Left lobe of liver (tissue), 2 donors: ENCODE measurements at regions not wholly inside any gene's neighbourhood (a gene's known extent, or its start where the extent isn't known, plus 50 kb on each side); places are given as distances from the start of the nearest gene placed in this dataset.
"Not testable (repeated sequence)": the region's sequence is repeated elsewhere in the genome, so short reads cannot be mapped to it uniquely, and the experiment has no call there.

ENCODE experiments used
- ATAC-seq: fragments of 200-7000 bp; cut with Tn5 transposase; one replicate; pipeline ENCODE4 v1.9.1; 2020; ENCODE audit warnings: mild to moderate bottlenecking, moderate library complexity
- DNase-seq: peaks from one replicate; pipeline ENCODE4 v3.0.0-alpha.2; 2020; ENCODE audit warnings: low spot score
- donor health status: DM: no; HTN: no; CAD: no; lungs with moderate emphysema.
- donor health status: DM: no; HTN: yes; CAD: no.

GRCh38 chr7:53087274-53087673, 51.8 kb downstream of the POM121L12 start:
- ATAC-seq (no peak), DNase-seq (no peak)

GRCh38 chr7:53094191-53094590, 58.8 kb downstream of the POM121L12 start:
- no peak for ATAC-seq

DNA sequence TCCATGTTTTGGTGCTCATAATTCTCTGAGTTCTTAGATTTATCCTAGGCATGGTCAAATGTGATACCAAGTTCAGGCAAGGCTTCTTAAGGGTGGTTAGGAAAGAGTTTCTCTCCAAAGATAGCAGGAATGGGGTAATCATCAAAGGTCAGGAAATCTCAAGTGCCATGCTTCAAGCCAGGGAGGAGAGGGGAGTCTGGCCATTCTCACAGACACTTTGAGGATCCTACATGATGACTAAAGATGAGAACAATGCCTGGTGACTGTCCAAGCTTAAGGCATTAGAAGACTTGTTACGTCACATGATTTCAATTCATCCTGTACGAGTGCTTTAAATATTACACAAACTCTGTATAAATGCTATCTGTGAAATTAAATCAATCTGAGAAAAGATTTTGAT, 59.4 kb downstream of the POM121L12 start:
- DNase-seq (no peak), ATAC-seq (no peak)

More at GRCh38 chr7:53094191-53094590, 58.8 kb downstream of the POM121L12 start:
- DNase-seq, result no peak

DNA sequence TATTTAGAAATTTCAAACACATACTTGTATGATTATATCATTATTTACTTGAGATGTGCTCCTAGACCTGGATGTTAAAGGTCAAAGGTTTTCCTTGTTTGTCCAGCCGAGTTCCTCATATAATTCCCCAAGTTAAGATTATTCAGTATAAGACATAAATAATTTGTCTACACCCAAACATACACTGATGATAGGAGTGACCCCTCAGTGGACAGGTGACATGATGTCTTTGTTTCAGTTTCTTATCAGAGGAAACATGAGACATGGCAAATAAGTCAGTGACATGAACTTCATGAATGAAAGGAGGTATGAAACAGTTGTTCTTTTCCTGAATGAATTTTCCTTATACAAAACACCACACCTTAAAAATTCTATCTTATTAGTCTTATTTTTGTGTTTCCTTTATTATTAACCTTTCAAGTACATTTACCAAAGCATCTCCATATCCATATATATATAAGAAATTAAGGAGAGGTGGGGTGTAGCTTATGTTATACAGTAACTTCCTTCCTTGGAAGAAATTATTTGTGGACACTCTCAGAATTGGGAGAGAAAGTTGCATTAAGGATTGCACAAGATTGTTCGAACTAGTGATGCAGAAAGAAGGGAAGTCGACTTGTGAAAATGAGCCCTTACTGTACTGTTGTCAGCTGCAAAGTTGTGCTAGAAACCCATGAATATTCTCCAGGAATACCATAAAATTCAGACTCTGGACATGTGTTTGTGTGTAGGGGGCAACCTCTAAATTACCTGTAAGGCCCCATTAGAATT, 60.5 kb downstream of the POM121L12 start:
- DNase-seq (no peak), ATAC-seq (no peak)

DNA sequence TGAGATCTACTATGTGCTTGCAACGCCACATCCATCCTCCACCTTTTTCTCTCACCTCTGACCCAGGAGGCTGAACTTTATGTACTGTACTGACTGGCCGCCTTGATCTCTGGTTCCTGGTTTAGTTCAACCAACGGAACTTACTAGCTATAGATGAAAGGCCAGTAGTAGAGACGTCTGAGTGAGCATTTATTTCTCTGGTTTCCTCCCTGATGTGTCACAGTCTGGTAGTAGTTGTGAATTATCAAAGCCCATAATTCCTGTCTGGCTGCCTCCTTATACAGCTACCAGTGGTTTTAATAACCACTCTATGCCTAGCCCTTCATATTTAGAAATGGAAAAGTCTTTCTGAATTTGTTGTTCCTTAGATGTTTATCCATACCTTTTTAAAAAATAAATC, 64.7 kb downstream of the POM121L12 start:
- DNase-seq (no peak), ATAC-seq (no peak)

GRCh38 chr7:53101026-53101425, 65.6 kb downstream of the POM121L12 start:
- ATAC-seq (no peak), DNase-seq (no peak)

DNA sequence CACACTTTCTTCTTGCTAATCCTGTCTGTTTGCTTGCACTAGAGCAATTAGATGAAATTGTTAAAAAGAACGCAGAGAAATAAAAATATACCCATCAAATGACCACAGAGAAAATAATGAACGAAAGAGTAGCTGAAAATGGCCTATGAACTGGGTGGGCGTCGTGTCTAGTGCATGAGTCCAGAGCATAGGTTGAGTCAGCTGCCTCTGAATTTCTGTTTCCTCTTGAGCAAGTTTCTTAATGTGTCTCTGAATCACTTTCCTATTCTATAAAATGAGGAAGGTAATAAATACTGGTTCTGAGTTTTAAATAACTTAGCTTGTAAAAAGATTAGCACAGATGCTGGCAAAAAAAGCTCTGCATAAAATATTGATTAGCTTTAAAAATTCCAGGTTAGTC, 75.0 kb downstream of the POM121L12 start:
- ATAC-seq, result no peak
- DNase-seq, result no peak

DNA sequence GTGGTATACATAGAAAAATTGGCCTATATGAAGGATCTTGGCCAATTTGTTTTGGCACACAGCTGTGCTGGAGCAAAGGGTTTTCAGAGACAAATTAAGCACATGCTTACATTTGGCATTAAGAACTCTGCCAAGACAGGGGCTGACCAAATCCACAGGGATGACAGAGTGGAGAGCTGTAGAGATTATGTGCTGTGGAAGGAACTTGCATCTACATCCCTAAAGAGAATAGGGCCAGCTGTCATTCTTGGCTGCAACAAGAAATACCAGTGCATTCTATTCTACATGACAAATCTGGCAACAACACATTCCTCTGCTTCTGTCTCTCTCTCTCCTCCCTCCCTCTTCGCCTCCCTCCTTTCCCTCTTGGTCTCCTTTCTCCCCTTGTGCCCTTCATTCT, 75.6 kb downstream of the POM121L12 start:
- no peak for ATAC-seq

GRCh38 chr7:53113424-53113823, 78.0 kb downstream of the POM121L12 start:
- no peak for ATAC-seq
- no peak for DNase-seq

More for the DNA sequence above, 75.6 kb downstream of the POM121L12 start:
- no peak for DNase-seq

- DNase-seq, result no peak
- ATAC-seq, result no peak
Observed at GRCh38 chr7:53119514-53119941, 84.1 kb downstream of the POM121L12 start.

DNA sequence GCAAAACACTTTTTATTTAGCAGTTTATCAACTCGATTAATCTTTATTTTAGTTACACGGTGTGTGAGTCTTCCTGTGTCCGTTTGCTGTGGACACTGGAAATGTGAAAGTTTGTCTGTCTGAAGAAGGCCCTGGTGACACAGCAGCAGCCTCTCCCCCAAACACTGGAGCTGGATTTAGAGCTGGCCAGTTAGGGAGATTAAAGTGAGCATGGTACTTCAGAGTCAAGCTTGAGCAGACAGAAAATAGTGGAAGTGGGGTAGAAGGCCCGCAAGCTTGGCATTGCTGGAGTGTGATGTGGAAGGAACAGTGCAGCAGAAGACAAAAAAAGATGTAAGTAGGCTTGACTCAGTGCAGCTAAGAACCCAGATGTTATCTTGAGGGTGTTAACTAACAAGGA, 85.9 kb downstream of the POM121L12 start:
- DNase-seq, result no peak
- ATAC-seq, result no peak

DNA sequence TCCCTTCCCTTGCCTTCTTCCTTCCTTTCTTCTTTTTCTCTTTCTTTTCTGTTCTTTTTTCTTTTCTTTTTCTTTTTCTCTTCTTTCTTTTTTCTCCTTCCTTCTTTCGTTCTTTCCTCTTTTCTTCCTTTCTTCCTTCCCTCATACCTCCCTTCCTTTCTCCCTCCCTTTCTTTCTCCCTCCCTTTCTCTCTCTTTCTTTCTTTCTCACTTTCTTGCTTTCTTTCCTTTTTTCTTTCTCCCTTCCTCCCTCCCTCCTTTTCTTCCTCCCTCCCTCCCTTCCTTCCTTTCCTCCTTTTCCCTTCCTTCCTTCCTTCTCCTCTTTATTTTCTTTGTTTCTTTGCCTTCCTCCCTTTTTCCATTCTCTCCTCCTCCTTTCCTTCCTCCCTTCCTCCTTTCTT, 96.3 kb downstream of the POM121L12 start:
- ATAC-seq (no peak), DNase-seq (no peak)

DNA sequence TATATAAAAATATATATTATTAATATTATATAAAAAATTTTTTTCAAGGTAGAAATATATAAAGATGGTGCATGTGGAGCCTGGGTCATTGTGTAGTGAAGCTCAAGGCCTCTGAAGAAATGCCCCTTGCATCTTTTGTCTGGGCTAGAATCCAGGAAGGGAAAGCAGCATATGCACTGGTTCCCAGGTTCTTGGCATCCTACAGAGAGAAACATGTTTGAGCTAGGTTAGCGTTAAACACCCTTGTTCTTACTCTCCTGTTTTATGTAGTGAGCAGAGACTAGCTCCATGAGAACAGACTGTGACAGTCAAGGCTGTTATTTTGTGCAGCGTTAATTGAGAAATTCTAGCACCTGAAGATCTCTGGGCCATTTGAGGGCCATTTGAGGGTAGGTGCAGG, 116.1 kb downstream of the POM121L12 start:
- DNase-seq, result no peak
- ATAC-seq, result no peak

DNA sequence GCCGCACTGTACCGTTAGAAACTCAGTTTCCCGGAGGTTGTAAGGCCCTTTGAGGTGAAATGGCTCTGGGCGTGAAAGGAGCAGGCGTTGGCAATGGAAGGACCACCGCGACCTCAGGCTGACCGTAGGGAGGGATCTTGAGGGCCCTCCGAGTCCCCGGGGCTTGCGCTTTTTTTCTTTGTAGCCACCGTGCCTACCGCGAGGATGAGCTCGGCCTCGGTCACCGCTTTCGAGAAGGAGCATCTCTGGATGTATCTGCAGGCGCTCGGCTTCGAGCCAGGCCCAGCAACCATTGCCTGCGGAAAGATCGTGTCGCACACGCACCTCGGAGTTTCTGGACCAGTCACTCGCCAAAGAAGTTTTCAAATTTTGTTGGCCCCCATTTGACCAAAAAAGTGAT, 151.8 kb downstream of the POM121L12 start:
- not testable (repeated sequence) for DNase-seq, ATAC-seq

DNA sequence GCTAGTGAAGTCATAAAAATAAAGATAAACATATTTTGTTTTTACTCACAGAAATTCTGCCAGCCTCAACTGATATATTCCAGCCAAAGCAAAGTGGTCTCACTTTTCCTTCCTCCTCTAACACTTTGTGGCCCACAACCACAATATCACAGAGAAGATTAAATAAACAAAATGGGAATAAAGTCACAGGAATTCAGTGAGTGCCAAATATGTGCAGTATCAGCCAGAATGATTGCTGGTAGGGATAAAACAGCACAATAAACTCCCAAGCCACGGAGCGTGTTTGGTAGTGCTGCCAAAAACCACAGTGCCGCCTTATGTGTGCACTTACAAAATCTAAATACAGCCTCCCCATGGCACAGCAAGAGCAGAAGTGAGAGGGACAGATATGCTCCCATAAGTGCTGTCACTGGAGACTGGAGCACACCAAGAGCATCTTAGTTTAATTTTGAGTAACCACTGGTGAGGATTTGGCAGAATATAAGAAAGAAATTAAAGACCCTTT, 155.8 kb downstream of the POM121L12 start:
- ATAC-seq (no peak), DNase-seq (no peak)

- ATAC-seq, result no peak
- no peak for DNase-seq
Observed at GRCh38 chr7:53191836-53192443, 156.5 kb downstream of the POM121L12 start.

GRCh38 chr7:53205006-53205405, 169.6 kb downstream of the POM121L12 start:
- no peak for ATAC-seq
- no peak for DNase-seq

- no peak for ATAC-seq
- no peak for DNase-seq
Observed at GRCh38 chr7:53209129-53209528, 173.7 kb downstream of the POM121L12 start.

GRCh38 chr7:53214463-53214862, 179.0 kb downstream of the POM121L12 start:
- DNase-seq (no peak), ATAC-seq (no peak)

DNA sequence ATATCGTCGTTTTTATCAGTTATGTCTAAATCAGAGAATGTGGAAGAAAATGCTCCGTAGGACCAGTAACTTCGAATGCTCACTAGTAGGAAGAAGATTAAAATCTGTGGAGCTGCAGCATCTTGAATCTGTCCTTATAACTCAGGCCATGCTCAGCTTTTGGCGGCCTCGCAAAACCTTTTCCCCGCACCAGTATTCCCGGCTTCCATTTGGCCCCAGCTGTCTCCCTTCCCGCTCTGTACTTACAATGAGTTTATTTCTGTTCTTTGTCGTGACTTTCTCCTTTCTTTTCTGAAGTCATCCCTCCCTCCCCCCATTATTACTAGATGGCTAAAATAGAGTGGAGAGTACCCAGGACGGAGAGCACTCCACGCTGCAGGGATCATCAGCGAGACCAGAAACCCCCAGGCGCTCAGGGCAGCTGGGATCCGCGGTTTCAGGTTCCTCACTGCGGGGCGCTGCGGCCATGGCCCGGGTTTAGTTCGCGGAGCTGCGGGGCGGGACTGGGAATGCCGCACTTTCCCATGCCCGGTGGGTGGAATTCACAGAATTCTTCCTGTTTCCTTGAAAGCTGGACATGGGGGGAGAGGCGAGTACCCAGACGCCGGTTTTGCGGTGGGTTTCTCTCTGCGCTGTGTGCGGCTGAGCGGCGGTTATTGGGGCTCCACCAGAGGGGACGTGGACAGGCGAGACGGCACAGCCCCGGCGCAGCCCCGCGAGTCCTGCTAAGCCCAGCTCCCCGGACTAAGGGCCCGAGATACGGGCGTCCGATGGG, 183.5 kb downstream of the POM121L12 start:
- no peak for DNase-seq
- no peak for ATAC-seq

GRCh38 chr7:53229202-53229601, 193.8 kb downstream of the POM121L12 start:
- DNase-seq, result no peak
- ATAC-seq, result no peak
